AG08396 (cell line): ENCODE measurements at regions not wholly inside any gene's neighbourhood (a gene's known extent, or its start where the extent isn't known, plus 50 kb on each side); places are given as distances from the start of the nearest gene placed in this dataset.

Experiments used
- DNase-seq: peaks from one replicate; pipeline ENCODE4 v3.0.0; 2012; ENCODE audit warnings: low spot score, mixed read lengths

DNA sequence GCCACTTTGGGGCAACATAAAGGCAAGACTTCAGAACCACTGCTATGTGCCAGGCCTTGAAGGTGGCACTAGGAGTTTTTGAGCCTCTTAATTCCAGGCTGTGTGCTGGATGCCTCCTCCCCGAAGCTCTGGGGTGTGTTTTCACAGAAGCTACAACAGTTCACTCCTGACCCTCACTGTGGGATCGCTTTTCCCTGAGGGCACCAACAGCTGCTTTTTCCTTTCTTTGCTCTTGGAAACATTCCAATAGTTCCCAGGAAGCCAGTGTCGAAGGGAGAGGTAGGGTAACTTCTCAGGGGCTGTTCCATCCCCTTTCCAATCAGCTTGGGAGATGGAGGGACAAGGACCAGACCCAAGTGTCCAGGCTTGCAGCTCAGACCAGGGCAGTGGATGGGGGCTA, 153.4 kb downstream of the C1orf94 start:
- DNase-seq, result no peak

DNA sequence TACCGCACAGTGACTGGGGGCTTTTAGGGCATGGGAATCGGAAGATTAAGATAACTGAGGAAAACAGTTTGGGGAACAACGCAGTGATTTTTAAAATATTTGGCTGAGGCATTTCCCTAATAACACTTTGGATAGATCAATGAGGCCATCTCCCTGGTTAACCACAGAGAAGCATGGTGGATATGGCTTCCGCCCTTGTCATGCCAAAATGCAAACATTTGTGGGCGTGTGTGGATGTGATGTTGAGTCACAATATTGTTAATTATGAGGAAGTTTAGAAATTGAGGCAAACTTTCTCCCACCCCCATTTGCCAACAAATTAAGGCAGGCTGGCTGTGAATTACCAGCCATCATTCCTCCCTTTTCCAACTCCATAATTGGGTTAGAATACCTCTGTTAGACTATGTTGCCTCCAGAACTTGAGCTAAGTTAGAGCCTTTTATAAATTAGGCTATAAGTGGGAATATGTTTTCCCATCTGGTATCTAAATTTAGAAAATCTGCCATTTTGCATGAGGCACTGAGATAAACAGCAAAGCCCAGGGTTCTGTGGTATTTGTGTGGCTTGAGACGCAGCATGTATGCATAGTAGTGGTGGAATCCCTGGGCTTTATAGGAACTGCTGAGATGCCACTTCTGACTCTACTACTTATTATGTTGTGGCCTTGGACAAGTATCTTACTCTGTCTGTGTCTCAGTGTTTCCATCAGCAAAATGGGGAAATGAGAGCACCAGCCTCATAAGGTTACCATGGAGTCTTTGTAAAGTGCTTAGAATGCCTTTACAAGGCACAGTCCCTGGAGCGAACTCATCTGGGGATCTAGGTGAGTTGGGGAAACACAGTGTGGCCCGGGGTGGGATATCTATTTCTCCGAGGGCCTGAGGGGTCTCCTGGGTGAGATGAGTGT, 154.6 kb downstream of the C1orf94 start:
- no peak for DNase-seq

DNA sequence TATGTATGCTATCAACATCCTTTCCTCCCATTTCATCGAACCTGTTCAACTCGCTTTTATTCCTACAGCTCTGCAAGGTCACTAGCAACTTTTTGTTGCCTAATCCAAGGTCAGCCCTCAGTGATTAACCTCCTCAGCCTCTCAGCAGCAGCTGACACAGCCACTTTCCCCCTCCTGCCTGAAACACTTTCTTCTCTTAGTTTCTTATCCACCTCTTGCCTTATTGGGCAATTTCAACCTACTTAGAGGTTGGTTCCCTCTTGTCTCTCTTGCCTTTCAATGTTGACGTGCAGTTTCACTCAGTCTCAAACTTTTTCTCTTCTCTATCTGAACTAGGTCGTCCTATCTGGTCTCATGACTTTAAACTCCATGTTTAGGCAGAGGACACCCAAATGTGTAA, 156.3 kb downstream of the C1orf94 start:
- no peak for DNase-seq

DNA sequence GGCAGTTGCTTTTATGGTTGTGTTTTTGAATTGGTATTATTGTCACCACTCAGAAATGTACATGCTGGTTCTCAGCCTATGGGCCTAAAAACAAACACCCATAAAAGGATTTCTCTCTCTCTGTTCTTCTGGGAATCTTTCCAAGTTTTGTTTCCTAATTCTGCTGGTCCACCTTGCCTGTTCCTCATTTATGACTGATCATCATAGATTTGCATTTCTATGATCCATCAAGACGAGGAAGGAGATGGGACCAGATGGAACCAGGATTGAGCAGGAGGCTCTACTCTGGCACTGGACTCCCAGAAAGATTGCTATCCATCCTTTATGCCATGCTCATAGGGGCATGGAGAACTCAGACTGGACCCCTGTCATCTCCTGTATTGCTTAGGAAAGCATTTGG, 162.2 kb downstream of the C1orf94 start:
- no peak for DNase-seq

GRCh38 chr1:34341896-34342295, 165.2 kb downstream of the C1orf94 start:
- DNase-seq, result no peak

- DNase-seq, result no peak
These were observed 165.6 kb downstream of the C1orf94 start for GRCh38 chr1:34342334-34342733.

GRCh38 chr1:34346128-34346527, 169.4 kb downstream of the C1orf94 start:
- DNase-seq, result no peak

GRCh38 chr1:34353409-34353808, 176.7 kb downstream of the C1orf94 start:
- no peak for DNase-seq

DNA sequence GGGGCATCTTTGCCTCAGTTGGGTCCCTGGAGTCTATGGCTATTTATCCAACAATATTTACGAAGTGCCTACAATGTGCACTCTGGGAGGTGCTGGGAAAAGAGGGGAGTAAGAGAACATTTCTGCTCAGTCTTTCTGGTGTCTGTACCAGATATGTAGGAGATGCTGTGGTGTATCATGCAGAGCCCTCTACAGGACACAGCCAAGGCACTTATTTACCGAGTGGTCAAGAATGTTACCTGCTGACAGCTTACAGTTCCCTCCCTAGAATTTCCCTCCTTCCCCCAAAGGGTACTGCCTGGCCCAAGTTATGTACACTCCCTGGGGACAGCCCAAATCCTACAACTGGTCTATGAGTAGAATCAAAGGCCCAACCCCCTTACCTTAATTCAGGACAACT, 177.7 kb downstream of the C1orf94 start:
- DNase-seq, result no peak

DNA sequence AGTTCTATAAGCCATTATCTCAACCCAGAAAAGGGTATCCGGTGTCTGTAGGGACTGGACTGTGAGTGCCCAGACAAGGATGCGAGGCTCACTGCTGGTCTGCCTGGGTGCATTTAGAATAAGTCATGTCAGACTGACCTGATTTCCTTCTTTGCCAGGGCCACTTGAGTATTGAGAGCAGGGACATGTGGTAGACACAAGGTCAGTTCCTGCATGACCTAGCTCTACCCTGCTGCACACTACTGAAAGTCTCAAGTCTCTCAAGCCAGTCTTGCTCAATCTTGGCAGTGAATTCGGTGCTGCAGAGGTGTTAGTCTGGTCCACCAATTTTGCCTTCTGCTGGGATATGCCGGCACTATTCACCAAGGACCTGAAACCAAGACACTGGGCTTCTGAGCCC, 180.1 kb downstream of the C1orf94 start:
- DNase-seq, result no peak

DNA sequence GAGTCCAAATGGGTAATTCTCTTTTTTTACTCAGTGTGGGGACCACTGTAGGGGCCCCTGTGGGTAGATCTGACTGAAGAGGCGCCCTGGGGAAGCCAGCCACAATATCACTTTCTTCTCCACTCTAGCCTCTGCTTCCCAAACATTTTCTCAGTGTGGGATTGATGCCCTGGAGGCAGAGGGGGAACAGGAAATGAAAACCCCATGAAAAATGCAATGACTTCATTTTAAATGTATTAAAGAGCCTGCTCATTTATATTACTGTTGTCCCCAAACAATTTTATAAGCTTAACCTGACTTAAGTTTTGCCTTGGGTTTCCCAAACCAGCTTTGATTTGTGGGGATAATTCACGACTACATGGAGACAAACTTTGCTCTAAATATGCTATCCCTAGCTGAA, 181.9 kb downstream of the C1orf94 start:
- no peak for DNase-seq

DNA sequence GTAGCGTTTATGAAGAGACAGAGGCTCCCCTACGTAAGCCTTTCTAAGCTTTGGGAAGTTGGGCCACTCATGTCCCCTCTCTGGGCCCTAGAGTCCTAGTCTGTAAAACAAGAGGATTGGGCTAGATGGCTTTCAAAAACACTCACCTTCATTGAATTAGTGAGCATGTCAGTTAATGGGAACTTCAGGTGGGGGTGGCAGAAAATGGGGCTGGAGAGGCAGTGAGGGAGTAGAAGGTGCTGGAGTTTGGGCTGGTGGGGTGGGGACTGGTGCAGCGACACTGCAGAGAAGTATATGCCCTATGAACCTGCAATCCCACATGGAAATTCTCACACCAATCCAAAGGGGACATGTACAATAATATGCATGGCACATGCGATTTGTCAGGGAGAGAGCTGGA, 182.7 kb downstream of the C1orf94 start:
- no peak for DNase-seq

GRCh38 chr1:34360574-34360973, 183.9 kb downstream of the C1orf94 start:
- no peak for DNase-seq

- DNase-seq, result no peak
These were observed 184.4 kb downstream of the C1orf94 start for GRCh38 chr1:34361121-34361520.

- no peak for DNase-seq
These were observed 185.2 kb downstream of the C1orf94 start for GRCh38 chr1:34361781-34362357.

- no peak for DNase-seq
These were observed 186.2 kb downstream of the C1orf94 start for GRCh38 chr1:34362949-34363348.

GRCh38 chr1:34363447-34363846, 186.7 kb downstream of the C1orf94 start:
- no peak for DNase-seq

- no peak for DNase-seq
These were observed 187.2 kb downstream of the C1orf94 start for GRCh38 chr1:34363915-34364314.

DNA sequence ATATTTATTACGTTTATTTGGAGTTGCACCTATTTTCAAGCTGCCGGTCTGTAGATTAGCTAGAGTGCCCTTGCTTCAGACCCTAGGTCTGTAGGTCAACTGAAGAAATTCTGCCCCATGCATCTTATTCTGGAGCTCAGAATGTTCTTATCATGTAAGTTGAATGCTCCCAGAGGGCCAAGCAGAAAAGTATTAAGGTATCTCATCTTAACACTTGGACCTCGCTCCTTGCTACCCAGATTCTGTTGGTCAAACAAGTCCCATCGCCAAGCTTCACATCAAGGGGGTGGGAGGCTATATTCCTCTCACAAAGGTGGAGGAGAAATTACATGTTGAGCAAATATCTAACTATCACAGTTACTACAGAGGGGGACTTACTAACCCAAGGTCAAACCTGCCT, 187.7 kb downstream of the C1orf94 start:
- no peak for DNase-seq

- no peak for DNase-seq
These were observed 188.6 kb downstream of the C1orf94 start for GRCh38 chr1:34365295-34365694.

GRCh38 chr1:34366875-34367624, 190.3 kb downstream of the C1orf94 start:
- DNase-seq, result no peak

- no peak for DNase-seq
These were observed 191.2 kb downstream of the C1orf94 start for GRCh38 chr1:34367954-34368353.
